ENCODE measurements at regions not wholly inside any gene's neighbourhood (a gene's known extent, or its start where the extent isn't known, plus 50 kb on each side); places are given as distances from the start of the nearest gene placed in this dataset.
"Not testable (repeated sequence)": the region's sequence is repeated elsewhere in the genome, so short reads cannot be mapped to it uniquely, and the experiment has no call there.

GRCh38 chr11:50178737-50179136 lies 146.1 kb downstream of the OR4C45 start:
- H3K9ac ChIP-seq (ENCODE audit: low read length): no peak overlapping the region
- H3K27me3 ChIP-seq (ENCODE audit: control insufficient read depth, insufficient read depth, low read length): no peaks in the 10 kb centered on the region
- H3K27ac ChIP-seq (ENCODE audit: low read length): no peak overlapping the region
- peaks cover 43% of the 10 kb centered on the region for H3K9me3 ChIP-seq (ENCODE audit: control insufficient read depth, low read depth, low read length)
- no peaks in the 10 kb centered on the region for H3K4me1 ChIP-seq (ENCODE audit: control insufficient read depth, low read depth, low read length)
- no peak overlapping the region for H3K4me3 ChIP-seq (ENCODE audit: low read length)
- no peaks in the 10 kb centered on the region for H3K36me3 ChIP-seq (ENCODE audit: control insufficient read depth, low read depth, low read length)

- Histone ChIP-seq H3K9ac (ENCODE audit: low read length) (no peak overlapping the region), H3K9me3 (ENCODE audit: control insufficient read depth, low read depth, low read length) (peaks cover 44% of the 10 kb centered on the region)
Measured at GRCh38 chr11:50181334-50181733, 148.7 kb downstream of the OR4C45 start.

GRCh38 chr11:50182486-50182885 lies 149.8 kb downstream of the OR4C45 start:
- Histone ChIP-seq H3K4me3 (ENCODE audit: low read length) (no peak overlapping the region), H3K36me3 (ENCODE audit: control insufficient read depth, low read depth, low read length) (no peaks in the 10 kb centered on the region), H3K27ac (ENCODE audit: low read length) (no peak overlapping the region), H3K4me1 (ENCODE audit: control insufficient read depth, low read depth, low read length) (no peaks in the 10 kb centered on the region), H3K9me3 (ENCODE audit: control insufficient read depth, low read depth, low read length) (peaks cover 52% of the 10 kb centered on the region), H3K27me3 (ENCODE audit: control insufficient read depth, insufficient read depth, low read length) (no peaks in the 10 kb centered on the region), H3K9ac (ENCODE audit: low read length) (no peak overlapping the region)

More at GRCh38 chr11:50181334-50181733, 148.7 kb downstream of the OR4C45 start:
- Histone ChIP-seq H3K4me3 (ENCODE audit: low read length) (no peak overlapping the region), H3K4me1 (ENCODE audit: control insufficient read depth, low read depth, low read length) (no peaks in the 10 kb centered on the region), H3K27me3 (ENCODE audit: control insufficient read depth, insufficient read depth, low read length) (no peaks in the 10 kb centered on the region), H3K36me3 (ENCODE audit: control insufficient read depth, low read depth, low read length) (no peaks in the 10 kb centered on the region), H3K27ac (ENCODE audit: low read length) (no peak overlapping the region)

GRCh38 chr11:50183170-50183569 lies 150.5 kb downstream of the OR4C45 start:
- H3K9me3 ChIP-seq (ENCODE audit: control insufficient read depth, low read depth, low read length): peaks cover 57% of the 10 kb centered on the region
- H3K27me3 ChIP-seq (ENCODE audit: control insufficient read depth, insufficient read depth, low read length); H3K4me3 ChIP-seq (ENCODE audit: low read length); H3K9ac ChIP-seq (ENCODE audit: low read length); H3K36me3 ChIP-seq (ENCODE audit: control insufficient read depth, low read depth, low read length); H3K4me1 ChIP-seq (ENCODE audit: control insufficient read depth, low read depth, low read length); H3K27ac ChIP-seq (ENCODE audit: low read length): not testable (repeated sequence)

GRCh38 chr11:50186146-50186545 lies 153.5 kb downstream of the OR4C45 start:
- peaks cover 66% of the 10 kb centered on the region for H3K9me3 ChIP-seq (ENCODE audit: control insufficient read depth, low read depth, low read length)

GRCh38 chr11:50187220-50187619 lies 154.5 kb downstream of the OR4C45 start:
- H3K27me3 ChIP-seq (ENCODE audit: control insufficient read depth, insufficient read depth, low read length): no peaks in the 10 kb centered on the region
- H3K4me1 ChIP-seq (ENCODE audit: control insufficient read depth, low read depth, low read length): no peaks in the 10 kb centered on the region
- H3K9ac ChIP-seq (ENCODE audit: low read length): no peak overlapping the region
- no peak overlapping the region for H3K27ac ChIP-seq (ENCODE audit: low read length)
- H3K36me3 ChIP-seq (ENCODE audit: control insufficient read depth, low read depth, low read length): no peaks in the 10 kb centered on the region
- H3K9me3 ChIP-seq (ENCODE audit: control insufficient read depth, low read depth, low read length): peaks cover 59% of the 10 kb centered on the region
- no peak overlapping the region for H3K4me3 ChIP-seq (ENCODE audit: low read length)

More at GRCh38 chr11:50186146-50186545, 153.5 kb downstream of the OR4C45 start:
- Histone ChIP-seq H3K27me3 (ENCODE audit: control insufficient read depth, insufficient read depth, low read length) (no peaks in the 10 kb centered on the region), H3K27ac (ENCODE audit: low read length) (no peak overlapping the region), H3K4me1 (ENCODE audit: control insufficient read depth, low read depth, low read length) (no peaks in the 10 kb centered on the region), H3K36me3 (ENCODE audit: control insufficient read depth, low read depth, low read length) (no peaks in the 10 kb centered on the region), H3K4me3 (ENCODE audit: low read length) (no peak overlapping the region), H3K9ac (ENCODE audit: low read length) (no peak overlapping the region)

- Histone ChIP-seq H3K4me3 (ENCODE audit: low read length) (no peak overlapping the region), H3K9me3 (ENCODE audit: control insufficient read depth, low read depth, low read length) (peaks cover 63% of the 10 kb centered on the region), H3K9ac (ENCODE audit: low read length) (no peak overlapping the region), H3K4me1 (ENCODE audit: control insufficient read depth, low read depth, low read length) (no peaks in the 10 kb centered on the region), H3K27me3 (ENCODE audit: control insufficient read depth, insufficient read depth, low read length) (no peaks in the 10 kb centered on the region), H3K36me3 (ENCODE audit: control insufficient read depth, low read depth, low read length) (no peaks in the 10 kb centered on the region), H3K27ac (ENCODE audit: low read length) (no peak overlapping the region)
Measured at GRCh38 chr11:50188040-50188439, 155.4 kb downstream of the OR4C45 start.

- Histone ChIP-seq H3K9me3 (ENCODE audit: control insufficient read depth, low read depth, low read length) (peaks cover 40% of the 10 kb centered on the region), H3K27me3 (ENCODE audit: control insufficient read depth, insufficient read depth, low read length) (no peaks in the 10 kb centered on the region), H3K9ac (ENCODE audit: low read length) (no peak overlapping the region), H3K4me1 (ENCODE audit: control insufficient read depth, low read depth, low read length) (no peaks in the 10 kb centered on the region), H3K27ac (ENCODE audit: low read length) (no peak overlapping the region), H3K4me3 (ENCODE audit: low read length) (no peak overlapping the region), H3K36me3 (ENCODE audit: control insufficient read depth, low read depth, low read length) (no peaks in the 10 kb centered on the region)
Measured at GRCh38 chr11:50192743-50193142, 160.1 kb downstream of the OR4C45 start.

GRCh38 chr11:50214376-50214775 lies 181.7 kb downstream of the OR4C45 start:
- no peaks in the 10 kb centered on the region for H3K27me3 ChIP-seq (ENCODE audit: control insufficient read depth, insufficient read depth, low read length)
- no peak overlapping the region for H3K27ac ChIP-seq (ENCODE audit: low read length)
- H3K4me1 ChIP-seq (ENCODE audit: control insufficient read depth, low read depth, low read length): no peaks in the 10 kb centered on the region
- H3K9ac ChIP-seq (ENCODE audit: low read length): no peak overlapping the region
- peaks cover 59% of the 10 kb centered on the region for H3K9me3 ChIP-seq (ENCODE audit: control insufficient read depth, low read depth, low read length)
- H3K36me3 ChIP-seq (ENCODE audit: control insufficient read depth, low read depth, low read length): no peaks in the 10 kb centered on the region
- H3K4me3 ChIP-seq (ENCODE audit: low read length): no peak overlapping the region

GRCh38 chr11:50220651-50221050 lies 188.0 kb downstream of the OR4C45 start:
- no peaks in the 10 kb centered on the region for H3K36me3 ChIP-seq (ENCODE audit: control insufficient read depth, low read depth, low read length)
- H3K9ac ChIP-seq (ENCODE audit: low read length): no peak overlapping the region
- H3K27ac ChIP-seq (ENCODE audit: low read length): no peak overlapping the region
- no peaks in the 10 kb centered on the region for H3K27me3 ChIP-seq (ENCODE audit: control insufficient read depth, insufficient read depth, low read length)
- no peak overlapping the region for H3K4me3 ChIP-seq (ENCODE audit: low read length)
- H3K9me3 ChIP-seq (ENCODE audit: control insufficient read depth, low read depth, low read length): peaks cover 56% of the 10 kb centered on the region
- H3K4me1 ChIP-seq (ENCODE audit: control insufficient read depth, low read depth, low read length): no peaks in the 10 kb centered on the region

- H3K9ac ChIP-seq (ENCODE audit: low read length); H3K36me3 ChIP-seq (ENCODE audit: control insufficient read depth, low read depth, low read length); H3K27me3 ChIP-seq (ENCODE audit: control insufficient read depth, insufficient read depth, low read length); H3K4me1 ChIP-seq (ENCODE audit: control insufficient read depth, low read depth, low read length); H3K4me3 ChIP-seq (ENCODE audit: low read length); H3K27ac ChIP-seq (ENCODE audit: low read length): not testable (repeated sequence)
- peaks cover 53% of the 10 kb centered on the region for H3K9me3 ChIP-seq (ENCODE audit: control insufficient read depth, low read depth, low read length)
Measured at GRCh38 chr11:50238368-50238767, 205.7 kb downstream of the OR4C45 start.

- Histone ChIP-seq H3K27me3 (ENCODE audit: control insufficient read depth, insufficient read depth, low read length) (no peaks in the 10 kb centered on the region), H3K9ac (ENCODE audit: low read length) (no peak overlapping the region), H3K4me3 (ENCODE audit: low read length) (no peak overlapping the region), H3K9me3 (ENCODE audit: control insufficient read depth, low read depth, low read length) (peaks cover 40% of the 10 kb centered on the region), H3K36me3 (ENCODE audit: control insufficient read depth, low read depth, low read length) (no peaks in the 10 kb centered on the region), H3K4me1 (ENCODE audit: control insufficient read depth, low read depth, low read length) (no peaks in the 10 kb centered on the region), H3K27ac (ENCODE audit: low read length) (no peak overlapping the region)
Measured at GRCh38 chr11:50246183-50246582, 213.5 kb downstream of the OR4C45 start.

Data from iPS-18a (cell line).